AG10803 (cell line): ENCODE measurements at regions not wholly inside any gene's neighbourhood (a gene's known extent, or its start where the extent isn't known, plus 50 kb on each side); places are given as distances from the start of the nearest gene placed in this dataset.

Source experiments
- DNase-seq: peaks from one replicate; pipeline ENCODE4 v3.0.0; 2010; ENCODE audit warnings: low read depth
- H3K4me3 ChIP-seq: 2 replicates; pipeline ENCODE4 v1.5.1; 2011; ENCODE audit warnings: mild to moderate bottlenecking, low read length, control low read depth
- TF ChIP-seq, protein P1 (sequence below): conservative IDR thresholded peaks from 2 replicates; pipeline ENCODE4 v1.5.1; 2011; ENCODE audit warnings: mild to moderate bottlenecking, low read length, control low read depth, inconsistent platforms

DNA sequence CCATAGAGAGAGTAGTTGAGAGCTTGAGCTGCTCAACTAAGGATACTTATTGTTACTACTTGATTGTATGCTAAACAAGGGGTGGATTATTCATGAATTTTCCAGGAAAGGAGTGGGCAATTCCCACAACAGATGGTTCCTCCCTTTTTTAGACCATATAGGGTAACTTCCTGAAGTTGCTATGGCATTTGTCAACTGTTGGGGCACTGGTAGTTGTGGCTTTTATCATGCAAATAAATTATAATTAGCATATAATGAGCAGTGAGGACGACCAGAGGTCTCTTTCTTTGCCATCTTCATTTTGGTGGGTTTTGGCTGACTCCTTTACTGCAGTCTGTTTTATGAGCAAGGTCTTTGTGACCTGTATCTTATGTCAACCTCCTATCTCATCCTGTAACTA, 1403.5 kb upstream of the PABPC4L start:
- no peak for DNase-seq
- H3K4me3 ChIP-seq, result no peak overlapping the region
- TF ChIP-seq, protein P1, sequence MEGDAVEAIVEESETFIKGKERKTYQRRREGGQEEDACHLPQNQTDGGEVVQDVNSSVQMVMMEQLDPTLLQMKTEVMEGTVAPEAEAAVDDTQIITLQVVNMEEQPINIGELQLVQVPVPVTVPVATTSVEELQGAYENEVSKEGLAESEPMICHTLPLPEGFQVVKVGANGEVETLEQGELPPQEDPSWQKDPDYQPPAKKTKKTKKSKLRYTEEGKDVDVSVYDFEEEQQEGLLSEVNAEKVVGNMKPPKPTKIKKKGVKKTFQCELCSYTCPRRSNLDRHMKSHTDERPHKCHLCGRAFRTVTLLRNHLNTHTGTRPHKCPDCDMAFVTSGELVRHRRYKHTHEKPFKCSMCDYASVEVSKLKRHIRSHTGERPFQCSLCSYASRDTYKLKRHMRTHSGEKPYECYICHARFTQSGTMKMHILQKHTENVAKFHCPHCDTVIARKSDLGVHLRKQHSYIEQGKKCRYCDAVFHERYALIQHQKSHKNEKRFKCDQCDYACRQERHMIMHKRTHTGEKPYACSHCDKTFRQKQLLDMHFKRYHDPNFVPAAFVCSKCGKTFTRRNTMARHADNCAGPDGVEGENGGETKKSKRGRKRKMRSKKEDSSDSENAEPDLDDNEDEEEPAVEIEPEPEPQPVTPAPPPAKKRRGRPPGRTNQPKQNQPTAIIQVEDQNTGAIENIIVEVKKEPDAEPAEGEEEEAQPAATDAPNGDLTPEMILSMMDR, result no peak

DNA sequence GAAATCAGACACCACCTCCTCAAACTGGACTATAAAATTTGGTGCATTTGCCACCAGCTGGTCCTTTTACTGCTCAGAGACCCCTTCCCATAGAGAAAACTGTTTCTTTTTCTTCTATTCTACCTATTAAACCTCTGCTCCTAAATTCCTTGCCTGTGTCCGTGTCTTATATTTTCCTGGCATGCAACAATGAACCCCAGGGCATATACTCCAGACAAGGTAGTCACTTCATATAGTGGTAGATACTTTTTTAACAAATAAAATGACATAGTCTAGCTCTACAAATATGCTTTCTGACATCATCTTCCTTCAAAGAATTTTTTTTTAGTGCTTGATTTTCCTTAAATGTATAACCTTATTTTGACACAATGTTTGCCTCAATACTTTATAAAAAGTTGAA, 1402.9 kb upstream of the PABPC4L start:
- TF ChIP-seq, protein P1, result no peak
- no peak overlapping the region for H3K4me3 ChIP-seq
- no peak for DNase-seq

DNA sequence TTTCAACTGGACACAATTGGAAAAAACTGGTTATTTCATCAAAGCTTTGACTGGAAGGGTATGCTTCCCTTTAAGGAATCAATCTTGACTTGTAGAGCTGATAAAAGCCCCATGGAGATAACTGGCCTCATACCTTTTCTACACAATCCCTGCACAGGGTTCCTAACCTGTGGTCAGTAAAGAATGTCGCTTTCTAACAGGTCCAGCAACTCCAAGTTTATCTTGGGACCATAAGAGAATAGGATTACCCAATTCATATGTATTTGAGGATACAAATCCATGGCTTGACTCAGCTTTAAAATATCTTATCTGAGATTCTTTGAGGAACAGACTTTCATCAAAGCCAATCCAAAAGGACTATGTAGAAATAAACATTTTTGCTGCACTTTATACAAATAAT, 1399.8 kb upstream of the PABPC4L start:
- TF ChIP-seq, protein P1, result no peak
- H3K4me3 ChIP-seq, result no peak overlapping the region
- DNase-seq, result no peak

DNA sequence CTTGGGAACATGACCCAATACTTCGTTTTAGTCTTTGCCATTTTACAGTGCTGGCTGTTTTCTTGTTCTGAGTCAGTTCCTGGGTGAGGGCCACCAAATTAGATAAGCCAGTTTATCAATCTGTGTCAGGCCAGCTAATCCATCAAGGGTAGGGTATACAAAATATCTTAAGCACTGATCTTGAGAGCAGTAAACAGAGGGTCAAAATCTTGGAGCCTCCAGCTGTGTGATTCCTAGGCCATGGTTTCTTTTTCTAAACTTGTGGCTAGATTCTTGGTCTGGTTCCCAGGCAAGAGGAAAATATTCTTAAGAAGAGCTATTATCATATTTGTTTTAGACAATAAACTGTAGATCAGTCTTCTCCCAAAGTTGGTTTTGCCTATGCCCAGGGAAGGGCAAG, 1396.6 kb upstream of the PABPC4L start:
- TF ChIP-seq, protein P1, result no peak
- H3K4me3 ChIP-seq, result no peak overlapping the region
- no peak for DNase-seq

DNA sequence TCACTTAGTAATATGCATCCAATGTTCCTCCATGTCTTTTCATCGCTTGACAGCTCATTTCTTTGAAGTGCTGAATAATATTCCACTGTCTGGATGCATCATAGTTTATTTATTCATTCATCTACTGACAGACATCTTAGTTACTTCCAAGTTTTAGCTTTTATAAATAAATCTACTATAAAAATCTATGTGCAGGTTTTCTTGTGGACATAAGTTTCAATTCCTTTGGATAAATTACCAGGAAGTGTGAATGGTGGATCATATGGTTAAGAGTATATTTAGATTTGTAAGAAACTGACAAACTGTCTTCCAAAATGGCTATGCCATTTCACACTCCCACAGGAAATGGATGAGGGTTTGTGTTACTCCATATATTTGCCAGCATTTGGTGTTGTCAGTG, 1392.9 kb upstream of the PABPC4L start:
- TF ChIP-seq, protein P1, result no peak
- H3K4me3 ChIP-seq, result no peak overlapping the region
- DNase-seq, result no peak

DNA sequence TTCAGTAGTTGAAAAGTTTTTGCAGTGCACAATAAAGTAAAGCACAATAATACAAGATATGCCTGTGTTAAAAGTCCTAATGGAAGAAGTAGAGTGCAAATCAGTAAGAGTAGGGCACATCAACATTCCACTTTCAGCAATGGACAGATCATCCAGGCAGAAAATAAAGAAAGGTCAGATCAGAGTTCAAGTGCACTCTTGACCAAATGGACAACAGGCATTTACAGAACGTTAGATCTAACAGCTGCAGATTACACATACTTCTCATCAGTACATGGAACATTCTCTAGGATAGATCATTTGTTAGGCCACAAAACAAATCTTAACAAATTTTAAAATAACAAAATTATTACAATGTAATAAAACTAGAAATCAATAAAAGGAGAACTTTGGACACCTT, 1373.5 kb upstream of the PABPC4L start:
- no peak for DNase-seq
- no peak overlapping the region for H3K4me3 ChIP-seq
- TF ChIP-seq, protein P1, result no peak

DNA sequence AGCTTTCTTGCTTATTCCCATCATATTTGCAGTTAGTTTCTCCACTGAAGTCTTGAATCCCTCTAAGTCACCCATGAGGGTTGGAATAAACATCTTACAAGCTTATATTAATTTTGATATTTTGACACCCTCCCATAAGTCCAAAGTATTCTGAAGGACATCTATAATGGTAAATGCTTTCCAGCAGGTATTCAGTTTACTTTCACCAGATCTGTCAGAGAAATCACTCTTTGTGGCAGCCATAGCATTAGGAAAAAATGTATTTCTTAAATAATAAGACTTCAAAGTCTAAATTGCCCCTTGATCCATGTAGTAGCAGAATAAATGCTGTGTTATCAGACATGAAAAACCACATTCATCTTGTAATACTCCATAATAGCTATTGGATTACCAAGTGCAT, 1371.7 kb upstream of the PABPC4L start:
- no peak overlapping the region for H3K4me3 ChIP-seq
- DNase-seq, result no peak
- TF ChIP-seq, protein P1, result no peak
